Activated T-helper 17 cell treated with anti-CD3 and anti-CD28 coated beads, Interleukin-2, amount 50 U/mL, for 72 hours (primary cell): ENCODE measurements at regions not wholly inside any gene's neighbourhood (a gene's known extent, or its start where the extent isn't known, plus 50 kb on each side); places are given as distances from the start of the nearest gene placed in this dataset.

Experiments used
- ATAC-seq: fragments of 150-1000 bp; cut with Tn5 transposase; replicated peaks from 2 replicates; pipeline ENCODE4 v1.10.0; 2021; ENCODE audit warnings: mild to moderate bottlenecking, moderate library complexity
- H3K27ac Mint-ChIP-seq: one replicate; pipeline ENCODE4 v1.8.0; 2022; ENCODE audit warnings: mixed read lengths
- H3K27me3 Mint-ChIP-seq: one replicate; pipeline ENCODE4 v1.8.0; 2022; ENCODE audit warnings: mixed read lengths
- H3K36me3 Mint-ChIP-seq: one replicate; pipeline ENCODE4 v1.8.0; 2022; ENCODE audit warnings: low read depth, mild to moderate bottlenecking, mixed read lengths
- H3K4me1 Mint-ChIP-seq: one replicate; pipeline ENCODE4 v1.8.0; 2022; ENCODE audit warnings: mixed read lengths
- H3K4me3 Mint-ChIP-seq: one replicate; pipeline ENCODE4 v1.8.0; 2022; ENCODE audit warnings: mild to moderate bottlenecking, mixed read lengths
- H3K9me3 Mint-ChIP-seq: one replicate; pipeline ENCODE4 v1.8.0; 2022; ENCODE audit warnings: mixed read lengths

- Mint-ChIP-seq H3K9me3 (peaks cover 8% of the 10 kb centered on the region), H3K4me1 (no peaks in the 10 kb centered on the region), H3K27me3 (peaks cover 3% of the 10 kb centered on the region), H3K4me3 (no peak overlapping the region), H3K36me3 (no peaks in the 10 kb centered on the region), H3K27ac (no peak overlapping the region)
- no peak for ATAC-seq
These were observed 524.0 kb downstream of the CMPK2 start for GRCh38 chr2:6341588-6342129.

- H3K27me3 Mint-ChIP-seq: peaks cover 3% of the 10 kb centered on the region
- no peak overlapping the region for H3K4me3 Mint-ChIP-seq
- H3K27ac Mint-ChIP-seq: no peak overlapping the region
- H3K36me3 Mint-ChIP-seq: no peaks in the 10 kb centered on the region
- H3K9me3 Mint-ChIP-seq: peaks cover 8% of the 10 kb centered on the region
- H3K4me1 Mint-ChIP-seq: no peaks in the 10 kb centered on the region
- no peak for ATAC-seq
These were observed 523.3 kb downstream of the CMPK2 start for GRCh38 chr2:6342273-6342920.

GRCh38 chr2:6343076-6343475 is 522.6 kb downstream of the CMPK2 start:
- no peaks in the 10 kb centered on the region for H3K36me3 Mint-ChIP-seq
- no peak overlapping the region for H3K4me3 Mint-ChIP-seq
- H3K9me3 Mint-ChIP-seq: peaks cover 8% of the 10 kb centered on the region

DNA sequence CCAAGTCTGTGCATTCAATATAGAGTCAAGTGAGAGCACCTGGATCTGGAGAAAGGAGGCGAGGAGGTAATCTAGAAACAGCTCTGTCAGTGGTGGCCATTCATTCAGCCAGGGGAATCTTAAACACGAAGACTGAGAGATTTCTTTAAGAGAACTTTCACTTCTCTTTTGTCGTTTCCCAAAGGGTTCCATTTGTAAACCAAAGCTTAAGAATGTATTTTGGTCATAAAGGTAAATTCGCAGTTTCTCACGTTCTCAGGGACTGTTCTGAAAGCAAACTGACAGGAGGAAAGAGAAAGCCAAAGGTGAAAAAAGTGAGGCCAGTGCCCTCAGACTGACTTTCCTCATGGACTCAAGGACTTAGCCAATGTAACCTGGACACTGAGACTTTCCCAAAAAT is 513.5 kb downstream of the CMPK2 start:
- Mint-ChIP-seq H3K27me3 (no peaks in the 10 kb centered on the region), H3K4me3 (no peak overlapping the region), H3K9me3 (peaks cover 3% of the 10 kb centered on the region), H3K27ac (no peak overlapping the region), H3K36me3 (no peaks in the 10 kb centered on the region), H3K4me1 (no peaks in the 10 kb centered on the region)
- ATAC-seq: no peak

More at GRCh38 chr2:6343076-6343475, 522.6 kb downstream of the CMPK2 start:
- no peak overlapping the region for H3K27ac Mint-ChIP-seq
- ATAC-seq: no peak
- peaks cover 3% of the 10 kb centered on the region for H3K27me3 Mint-ChIP-seq
- no peaks in the 10 kb centered on the region for H3K4me1 Mint-ChIP-seq

DNA sequence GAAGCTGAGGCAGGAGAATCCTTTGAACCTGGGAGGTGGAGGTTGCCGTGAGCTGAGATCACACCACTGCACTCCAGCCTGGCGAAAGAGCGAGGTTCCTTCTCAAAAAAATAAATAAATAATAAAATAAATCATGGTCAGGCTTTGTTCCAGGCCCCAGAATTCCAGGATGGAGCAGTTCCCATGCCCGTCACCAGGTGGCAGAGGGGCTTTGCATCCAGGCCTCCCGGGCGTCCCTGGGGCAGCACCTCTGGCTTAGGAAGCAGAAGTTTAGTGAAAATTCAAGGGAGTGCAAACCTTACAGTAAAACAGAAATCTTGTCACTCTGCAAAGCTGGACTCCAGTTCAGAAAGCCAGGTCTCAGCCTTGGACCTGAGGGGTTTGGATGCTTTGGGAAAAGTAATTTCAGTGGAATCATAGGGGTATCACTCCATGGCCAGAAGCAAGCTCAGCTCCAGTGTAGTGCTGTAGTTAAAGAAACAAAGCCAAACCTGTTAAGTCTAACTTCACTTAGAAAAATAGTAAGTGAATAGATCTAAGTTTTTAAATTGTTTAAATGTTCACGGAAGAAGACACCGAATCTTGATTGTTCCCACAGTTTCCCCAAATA is 512.7 kb downstream of the CMPK2 start:
- H3K4me1 Mint-ChIP-seq: no peaks in the 10 kb centered on the region
- no peak overlapping the region for H3K27ac Mint-ChIP-seq
- H3K36me3 Mint-ChIP-seq: no peaks in the 10 kb centered on the region
- H3K27me3 Mint-ChIP-seq: no peaks in the 10 kb centered on the region
- peaks cover 3% of the 10 kb centered on the region for H3K9me3 Mint-ChIP-seq
- H3K4me3 Mint-ChIP-seq: no peak overlapping the region
- ATAC-seq: no peak

- ATAC-seq: no peak
- no peaks in the 10 kb centered on the region for H3K27me3 Mint-ChIP-seq
- no peaks in the 10 kb centered on the region for H3K4me1 Mint-ChIP-seq
- H3K36me3 Mint-ChIP-seq: no peaks in the 10 kb centered on the region
- peaks cover 3% of the 10 kb centered on the region for H3K9me3 Mint-ChIP-seq
- H3K4me3 Mint-ChIP-seq: no peak overlapping the region
- H3K27ac Mint-ChIP-seq: no peak overlapping the region
These were observed 512.0 kb downstream of the CMPK2 start for GRCh38 chr2:6353669-6354068.

- H3K4me1 Mint-ChIP-seq: no peaks in the 10 kb centered on the region
- peaks cover 3% of the 10 kb centered on the region for H3K9me3 Mint-ChIP-seq
- H3K4me3 Mint-ChIP-seq: no peak overlapping the region
- H3K27ac Mint-ChIP-seq: no peak overlapping the region
- no peaks in the 10 kb centered on the region for H3K27me3 Mint-ChIP-seq
- no peak for ATAC-seq
- no peaks in the 10 kb centered on the region for H3K36me3 Mint-ChIP-seq
These were observed 511.2 kb downstream of the CMPK2 start for GRCh38 chr2:6354546-6354945.

DNA sequence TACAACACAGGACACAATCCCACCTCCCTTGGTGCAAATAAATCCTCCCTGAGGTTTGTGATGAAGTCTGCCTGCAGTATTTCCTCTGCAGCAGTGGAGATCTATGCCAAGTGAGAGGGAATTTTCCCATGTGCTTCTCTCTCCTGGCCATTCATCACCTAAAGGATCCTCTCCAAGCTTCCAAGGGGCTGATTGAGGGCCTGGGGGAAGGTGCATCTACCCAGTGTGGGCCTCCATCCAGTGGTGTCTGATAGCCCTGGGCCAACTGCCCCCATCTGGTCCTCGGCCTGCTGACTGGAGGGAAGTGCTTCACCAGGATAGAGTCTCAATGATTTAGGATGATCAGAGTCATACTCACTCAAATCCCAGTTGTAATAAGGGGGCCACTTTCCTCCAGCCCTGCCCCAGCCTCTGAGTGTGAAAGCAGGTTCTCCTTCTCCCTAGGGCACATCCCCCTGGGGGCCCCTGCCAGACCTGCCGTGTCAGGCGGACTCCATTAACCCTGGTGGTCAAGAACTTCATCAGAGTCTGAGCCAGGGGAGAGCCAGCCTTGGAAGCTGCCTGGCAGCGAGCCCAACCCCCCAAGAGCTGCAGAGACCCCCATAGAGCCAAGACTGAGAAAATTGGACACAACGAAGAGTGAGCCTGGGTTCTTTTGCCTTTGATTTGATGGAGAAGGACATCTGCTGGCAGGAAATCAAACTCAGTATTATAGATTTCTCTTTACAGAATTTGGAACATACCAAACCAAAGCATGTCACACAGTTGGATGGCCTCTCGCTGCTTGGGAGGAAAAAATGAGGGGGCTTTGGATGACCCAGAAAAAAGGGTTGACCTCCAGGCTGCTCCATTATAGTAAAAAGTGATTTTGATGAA is 509.6 kb downstream of the CMPK2 start:
- ATAC-seq: no peak
- H3K36me3 Mint-ChIP-seq: no peaks in the 10 kb centered on the region
- H3K27ac Mint-ChIP-seq: no peak overlapping the region
- no peak overlapping the region for H3K4me3 Mint-ChIP-seq
- no peaks in the 10 kb centered on the region for H3K27me3 Mint-ChIP-seq
- peaks cover 3% of the 10 kb centered on the region for H3K9me3 Mint-ChIP-seq
- H3K4me1 Mint-ChIP-seq: no peaks in the 10 kb centered on the region

- no peaks in the 10 kb centered on the region for H3K27me3 Mint-ChIP-seq
- no peaks in the 10 kb centered on the region for H3K36me3 Mint-ChIP-seq
- no peaks in the 10 kb centered on the region for H3K4me1 Mint-ChIP-seq
- no peak for ATAC-seq
- H3K9me3 Mint-ChIP-seq: no peaks in the 10 kb centered on the region
- H3K27ac Mint-ChIP-seq: no peak overlapping the region
- no peak overlapping the region for H3K4me3 Mint-ChIP-seq
These were observed 507.2 kb downstream of the CMPK2 start for GRCh38 chr2:6358546-6358945.

DNA sequence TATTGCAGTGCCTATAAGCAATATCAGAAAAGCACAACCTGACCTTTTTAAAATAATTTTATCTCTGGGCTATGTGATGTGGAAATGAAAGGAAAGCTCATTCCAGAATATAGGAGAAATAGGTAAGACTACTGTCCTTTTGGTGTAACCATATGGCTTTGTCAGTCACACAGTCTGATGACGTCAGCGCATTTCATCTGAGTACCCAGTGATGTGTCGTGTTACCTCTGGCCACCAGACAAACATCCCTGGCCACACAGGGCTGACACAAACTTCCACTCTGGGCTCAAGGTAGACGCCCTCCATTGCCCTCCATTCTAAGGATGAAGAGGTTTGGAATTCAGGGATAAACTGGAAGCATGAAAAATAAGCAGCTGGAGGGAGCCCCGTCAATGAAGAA is 506.7 kb downstream of the CMPK2 start:
- no peak overlapping the region for H3K27ac Mint-ChIP-seq
- H3K9me3 Mint-ChIP-seq: no peaks in the 10 kb centered on the region
- no peaks in the 10 kb centered on the region for H3K36me3 Mint-ChIP-seq
- H3K4me1 Mint-ChIP-seq: no peaks in the 10 kb centered on the region
- no peak overlapping the region for H3K4me3 Mint-ChIP-seq
- H3K27me3 Mint-ChIP-seq: no peaks in the 10 kb centered on the region
- ATAC-seq: no peak

GRCh38 chr2:6359964-6360363 is 505.7 kb downstream of the CMPK2 start:
- Mint-ChIP-seq H3K4me1 (no peaks in the 10 kb centered on the region), H3K27ac (no peak overlapping the region), H3K4me3 (no peak overlapping the region), H3K27me3 (no peaks in the 10 kb centered on the region), H3K9me3 (no peaks in the 10 kb centered on the region), H3K36me3 (no peaks in the 10 kb centered on the region)
- ATAC-seq: no peak

- no peak overlapping the region for H3K27ac Mint-ChIP-seq
These were observed 502.8 kb downstream of the CMPK2 start for GRCh38 chr2:6362671-6363450.

GRCh38 chr2:6368281-6368680 is 497.4 kb downstream of the CMPK2 start:
- Mint-ChIP-seq H3K27me3 (no peaks in the 10 kb centered on the region), H3K4me1 (no peaks in the 10 kb centered on the region), H3K9me3 (peaks cover 3% of the 10 kb centered on the region), H3K4me3 (no peak overlapping the region), H3K27ac (no peak overlapping the region), H3K36me3 (no peaks in the 10 kb centered on the region)
- no peak for ATAC-seq

More at GRCh38 chr2:6362671-6363450, 502.8 kb downstream of the CMPK2 start:
- Mint-ChIP-seq H3K9me3 (no peaks in the 10 kb centered on the region), H3K27me3 (no peaks in the 10 kb centered on the region), H3K4me1 (no peaks in the 10 kb centered on the region), H3K4me3 (no peak overlapping the region), H3K36me3 (no peaks in the 10 kb centered on the region)
- ATAC-seq: no peak

- H3K9me3 Mint-ChIP-seq: peaks cover 3% of the 10 kb centered on the region
- ATAC-seq: no peak
- H3K4me3 Mint-ChIP-seq: no peak overlapping the region
- no peak overlapping the region for H3K27ac Mint-ChIP-seq
- H3K36me3 Mint-ChIP-seq: no peaks in the 10 kb centered on the region
- H3K27me3 Mint-ChIP-seq: no peaks in the 10 kb centered on the region
- no peaks in the 10 kb centered on the region for H3K4me1 Mint-ChIP-seq
These were observed 496.4 kb downstream of the CMPK2 start for GRCh38 chr2:6369266-6369665.
